Naive thymus-derived CD4-positive, alpha-beta T cell (primary cell): ENCODE measurements at regions not wholly inside any gene's neighbourhood (a gene's known extent, or its start where the extent isn't known, plus 50 kb on each side); places are given as distances from the start of the nearest gene placed in this dataset.

Source experiments
- ATAC-seq: fragments of 150-1000 bp; cut with Tn5 transposase; 2 replicates; pipeline ENCODE4 v1.10.0; 2021; ENCODE audit warnings: mild to moderate bottlenecking, moderate library complexity
- CTCF ChIA-PET: fragments of 350-600 bp; sonication (Branson Sonifier 250); formaldehyde crosslinking; loops from one replicate; lab custom pipeline; 2021; ENCODE audit warnings: antibody characterized with exemption; lab: Charles Lee
- POLR2A ChIA-PET: fragments of 350-600 bp; sonication (Branson Sonifier 250); formaldehyde crosslinking; loops from one replicate; lab custom pipeline; 2021; ENCODE audit warnings: antibody characterized with exemption, inconsistent platforms; lab: Charles Lee
- DNase-seq, 9 donors: peaks; one replicate each; pipeline versions ENCODE4 v3.0.0 to v3.0.0-alpha.2; 2020 to 2022; ENCODE audit warnings: mixed read lengths in 1 of 9
- H3K27ac ChIP-seq: one replicate; pipeline ENCODE4 v1.7.0; 2013; ENCODE audit warnings: mild to moderate bottlenecking, low read depth, low read length, moderate library complexity
- H3K27me3 ChIP-seq, 2 donors: one replicate each; pipeline ENCODE4 v1.7.0; 2013; ENCODE audit warnings: low read length in 2 of 2, mild to moderate bottlenecking in 2 of 2, moderate library complexity in 2 of 2; ENCODE audit not compliant: control insufficient read depth in 2 of 2, insufficient read depth in 2 of 2
- H3K36me3 ChIP-seq, 3 experiments: 1 replicate in 2 of 3; 2 replicates in 1 of 3; pipeline ENCODE4 v1.7.0; 2013; ENCODE audit warnings: low read length in 3 of 3, mild to moderate bottlenecking in 3 of 3, moderate library complexity in 1 of 3; ENCODE audit not compliant: insufficient read depth in 3 of 3, control insufficient read depth in 2 of 3
- H3K4me1 ChIP-seq, 2 donors: one replicate each; pipeline ENCODE4 v1.7.0; 2013; ENCODE audit warnings: low read length in 2 of 2, mild to moderate bottlenecking in 2 of 2, moderate library complexity in 1 of 2; ENCODE audit not compliant: control insufficient read depth in 2 of 2, insufficient read depth in 2 of 2
- H3K4me3 ChIP-seq: 2 replicates; pipeline ENCODE4 v1.7.0; 2013; ENCODE audit warnings: mild to moderate bottlenecking, low read length
- H3K9me3 ChIP-seq, 3 experiments: 1 replicate in 2 of 3; 2 replicates in 1 of 3; pipeline ENCODE4 v1.7.0; 2013; ENCODE audit warnings: low read length in 3 of 3; ENCODE audit not compliant: control insufficient read depth in 2 of 3
- H3K27ac Mint-ChIP-seq, 9 donors: one replicate each; pipeline ENCODE4 v1.8.0; 2020 to 2022; ENCODE audit warnings: mixed read lengths in 9 of 9, mild to moderate bottlenecking in 8 of 9, moderate library complexity in 5 of 9, inconsistent platforms in 2 of 9
- H3K27me3 Mint-ChIP-seq, 5 donors: one replicate each; pipeline ENCODE4 v1.8.0; 2021 to 2022; ENCODE audit warnings: mixed read lengths in 5 of 5, mild to moderate bottlenecking in 1 of 5
- H3K36me3 Mint-ChIP-seq, 5 donors: one replicate each; pipeline ENCODE4 v1.8.0; 2020 to 2022; ENCODE audit warnings: mixed read lengths in 5 of 5, mild to moderate bottlenecking in 3 of 5, inconsistent platforms in 1 of 5
- H3K4me1 Mint-ChIP-seq, 7 donors: one replicate each; pipeline ENCODE4 v1.8.0; 2020 to 2022; ENCODE audit warnings: mixed read lengths in 7 of 7, mild to moderate bottlenecking in 3 of 7, inconsistent platforms in 1 of 7
- H3K4me3 Mint-ChIP-seq, 10 donors: one replicate each; pipeline ENCODE4 v1.8.0; 2020 to 2022; ENCODE audit warnings: mild to moderate bottlenecking in 10 of 10, mixed read lengths in 10 of 10, moderate library complexity in 6 of 10, inconsistent platforms in 2 of 10
- H3K9me3 Mint-ChIP-seq, 11 donors: one replicate each; pipeline ENCODE4 v1.8.0; 2020 to 2022; ENCODE audit warnings: mixed read lengths in 11 of 11, mild to moderate bottlenecking in 4 of 11, inconsistent platforms in 1 of 11, moderate library complexity in 1 of 11
- intact Hi-C, 2 donors: fragments of 100-400 bp; cut with micrococcal nuclease; formaldehyde crosslinking; loops; one replicate each; pipeline ENCODE4 v1.15.1; 2023

GRCh38 chr2:13877571-13877970 is 754.9 kb upstream of the LRATD1 start:
- ChIA-PET POLR2A (no interaction called here), CTCF (no interaction called here)
- H3K36me3 Mint-ChIP-seq: no peaks in the 10 kb centered on the region
- Histone ChIP-seq H3K36me3 (no peaks in the 10 kb centered on the region), H3K27me3 (no peaks in the 10 kb centered on the region), H3K4me3 (no peak overlapping the region), H3K9me3 (no peaks in the 10 kb centered on the region), H3K4me1 (no peaks in the 10 kb centered on the region), H3K27ac (no peak overlapping the region)
- intact Hi-C loops: no loop called here
- peaks cover 0 to 5% (median 0%) of the 10 kb centered on the region in 5 donors for H3K27me3 Mint-ChIP-seq
- H3K4me1 Mint-ChIP-seq: no peaks in the 10 kb centered on the region
- ATAC-seq (no peak), DNase-seq (no peak)
- no peak overlapping the region for H3K4me3 Mint-ChIP-seq
- H3K27ac Mint-ChIP-seq: no peak overlapping the region
- peaks cover 0 to 8% (median 1%) of the 10 kb centered on the region in 11 donors for H3K9me3 Mint-ChIP-seq

- no peaks in the 10 kb centered on the region for H3K36me3 ChIP-seq
- POLR2A ChIA-PET: no interaction called here
Measured at GRCh38 chr2:13884291-13884976, 748.1 kb upstream of the LRATD1 start.

DNA sequence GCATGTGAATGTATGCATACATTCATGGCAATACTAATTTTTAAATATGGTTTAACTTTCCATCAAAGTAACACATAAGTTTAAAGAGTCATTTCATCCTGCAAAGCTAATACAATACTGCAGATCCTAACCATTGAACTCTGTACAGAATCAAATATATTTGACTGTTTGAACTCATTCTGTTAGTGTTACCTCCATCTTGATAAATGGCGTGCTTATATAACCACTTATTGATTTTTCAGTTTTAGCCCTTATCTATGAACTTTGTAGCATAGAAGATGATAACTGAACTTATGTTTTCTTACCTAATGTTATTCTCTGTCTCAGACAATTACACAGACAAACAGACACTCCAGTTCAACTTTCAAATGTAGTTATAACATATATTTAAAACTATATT is 731.0 kb upstream of the LRATD1 start:
- ChIA-PET POLR2A (no interaction called here), CTCF (interaction anchor here (0.7 kb wide), 1 partner anchor 549 kb away, joined by 3 read pairs; no protein-coding TSS in a partner anchor)
- DNase-seq (no peak), ATAC-seq (no peak)
- Mint-ChIP-seq H3K27me3 (no peaks in the 10 kb centered on the region), H3K36me3 (no peaks in the 10 kb centered on the region), H3K9me3 (peaks cover 0 to 19% (median 4%) of the 10 kb centered on the region in 11 donors), H3K27ac (no peak overlapping the region), H3K4me3 (no peak overlapping the region), H3K4me1 (peaks cover 0 to 2% (median 0%) of the 10 kb centered on the region in 7 donors)
- no peak overlapping the region for H3K4me3 ChIP-seq
- intact Hi-C loops: no loop called here
- no peaks in the 10 kb centered on the region for H3K9me3 ChIP-seq
- H3K36me3 ChIP-seq: no peaks in the 10 kb centered on the region
- no peak overlapping the region for H3K27ac ChIP-seq
- no peaks in the 10 kb centered on the region for H3K27me3 ChIP-seq
- no peaks in the 10 kb centered on the region for H3K4me1 ChIP-seq

More at GRCh38 chr2:13884291-13884976, 748.1 kb upstream of the LRATD1 start:
- Mint-ChIP-seq H3K27me3 (no peaks in the 10 kb centered on the region), H3K4me1 (no peaks in the 10 kb centered on the region), H3K4me3 (no peak overlapping the region), H3K36me3 (no peaks in the 10 kb centered on the region), H3K27ac (no peak overlapping the region), H3K9me3 (peaks cover 0 to 16% (median 0%) of the 10 kb centered on the region in 11 donors)
- CTCF ChIA-PET: no interaction called here
- ATAC-seq (no peak), DNase-seq (no peak)
- Histone ChIP-seq H3K4me3 (no peak overlapping the region), H3K9me3 (no peaks in the 10 kb centered on the region), H3K4me1 (no peaks in the 10 kb centered on the region), H3K27ac (no peak overlapping the region), H3K27me3 (no peaks in the 10 kb centered on the region)
- intact Hi-C loops: no loop called here

GRCh38 chr2:13905831-13906230 is 726.7 kb upstream of the LRATD1 start:
- H3K27me3 Mint-ChIP-seq: no peaks in the 10 kb centered on the region
- H3K27me3 ChIP-seq: no peaks in the 10 kb centered on the region
- CTCF ChIA-PET: no interaction called here
- no peak overlapping the region for H3K4me3 Mint-ChIP-seq
- H3K9me3 Mint-ChIP-seq: peaks cover 0 to 12% (median 0%) of the 10 kb centered on the region in 11 donors
- no peak for DNase-seq
- ATAC-seq: no peak
- no peaks in the 10 kb centered on the region for H3K36me3 Mint-ChIP-seq
- H3K36me3 ChIP-seq: no peaks in the 10 kb centered on the region
- H3K4me1 Mint-ChIP-seq: no peaks in the 10 kb centered on the region
- POLR2A ChIA-PET: no interaction called here
- no peak overlapping the region for H3K27ac ChIP-seq
- no peak overlapping the region for H3K4me3 ChIP-seq
- H3K27ac Mint-ChIP-seq: no peak overlapping the region
- no peaks in the 10 kb centered on the region for H3K4me1 ChIP-seq
- intact Hi-C loops: no loop called here
- no peaks in the 10 kb centered on the region for H3K9me3 ChIP-seq

DNA sequence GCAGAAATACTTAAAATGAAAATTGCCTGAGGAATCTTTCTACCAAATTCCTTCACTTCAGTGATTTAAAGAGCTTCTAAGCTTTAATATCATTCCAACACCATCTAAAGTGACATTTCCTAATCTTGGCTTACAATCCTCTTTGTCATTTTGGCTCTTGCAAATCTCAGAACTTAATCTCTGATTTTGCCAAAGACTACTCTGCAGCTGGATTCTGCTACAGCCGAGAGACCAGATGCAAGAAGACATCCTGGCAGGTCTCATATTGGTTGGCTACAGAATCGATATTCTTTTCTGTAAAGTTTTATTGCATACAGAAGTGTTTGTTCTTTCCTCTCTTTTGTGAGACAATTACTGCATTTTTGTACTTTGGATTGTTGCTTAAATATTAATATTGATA is 716.5 kb upstream of the LRATD1 start:
- DNase-seq (no peak), ATAC-seq (no peak)
- ChIA-PET CTCF (no interaction called here), POLR2A (no interaction called here)
- Mint-ChIP-seq H3K4me3 (no peak overlapping the region), H3K27ac (no peak overlapping the region), H3K4me1 (no peaks in the 10 kb centered on the region), H3K36me3 (peaks cover 0 to 4% (median 0%) of the 10 kb centered on the region in 5 donors), H3K9me3 (peaks cover 0 to 21% (median 4%) of the 10 kb centered on the region in 11 donors), H3K27me3 (no peaks in the 10 kb centered on the region)
- H3K4me3 ChIP-seq: no peak overlapping the region
- intact Hi-C loops: no loop called here
- no peaks in the 10 kb centered on the region for H3K36me3 ChIP-seq
- H3K27me3 ChIP-seq: no peaks in the 10 kb centered on the region
- H3K27ac ChIP-seq: no peak overlapping the region
- no peaks in the 10 kb centered on the region for H3K9me3 ChIP-seq
- no peaks in the 10 kb centered on the region for H3K4me1 ChIP-seq

DNA sequence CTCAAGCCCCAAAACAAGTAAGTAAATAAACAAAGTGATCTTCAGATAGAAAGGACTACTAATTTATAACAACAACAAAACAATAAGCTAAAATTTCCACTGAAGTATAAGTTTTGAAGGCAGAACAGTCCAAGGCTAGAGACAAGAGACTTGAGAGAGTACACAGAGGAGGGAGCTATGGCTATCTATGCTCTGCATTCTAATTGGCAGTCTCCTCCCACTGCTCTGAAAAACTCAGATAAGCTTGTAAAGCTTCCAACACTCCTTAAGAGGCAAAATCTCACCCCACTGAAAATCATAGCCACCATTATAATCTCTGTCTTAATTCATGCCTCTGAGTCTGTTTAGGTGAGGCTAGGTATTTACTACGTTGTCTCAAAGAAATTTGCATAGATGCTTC is 714.6 kb upstream of the LRATD1 start:
- no peak overlapping the region for H3K4me3 ChIP-seq
- ATAC-seq: no peak
- no peak overlapping the region for H3K27ac Mint-ChIP-seq
- H3K4me1 ChIP-seq: no peaks in the 10 kb centered on the region
- DNase-seq: no peak
- peaks cover 0 to 4% (median 0%) of the 10 kb centered on the region in 5 donors for H3K36me3 Mint-ChIP-seq
- no peaks in the 10 kb centered on the region for H3K4me1 Mint-ChIP-seq
- H3K9me3 Mint-ChIP-seq: peaks cover 0 to 23% (median 4%) of the 10 kb centered on the region in 11 donors
- ChIA-PET CTCF (no interaction called here), POLR2A (no interaction called here)
- H3K9me3 ChIP-seq: peaks cover 0 to 5% (median 0%) of the 10 kb centered on the region in 3 experiments
- no peaks in the 10 kb centered on the region for H3K27me3 ChIP-seq
- H3K4me3 Mint-ChIP-seq: no peak overlapping the region
- no peaks in the 10 kb centered on the region for H3K27me3 Mint-ChIP-seq
- H3K36me3 ChIP-seq: no peaks in the 10 kb centered on the region
- intact Hi-C loops: no loop called here
- H3K27ac ChIP-seq: no peak overlapping the region

DNA sequence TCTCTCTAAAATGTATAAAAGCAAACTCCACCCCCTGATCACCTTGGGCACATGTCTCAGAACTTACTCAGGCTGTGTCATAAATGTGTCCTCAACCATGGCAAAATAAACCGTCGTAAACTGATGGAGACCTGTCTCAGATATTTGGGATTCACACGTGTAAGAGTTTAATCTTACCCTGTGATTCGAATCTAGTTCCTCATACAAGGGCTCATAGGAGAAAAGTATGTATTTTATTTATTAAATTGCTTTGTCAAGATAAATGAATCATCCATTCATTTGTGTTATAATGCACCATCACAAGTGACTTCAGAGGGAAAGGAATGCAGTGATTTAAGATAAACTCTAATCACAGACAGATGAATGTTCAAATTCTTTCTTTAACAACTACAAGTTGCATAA is 712.5 kb upstream of the LRATD1 start:
- Histone ChIP-seq H3K9me3 (peaks cover 0 to 9% (median 0%) of the 10 kb centered on the region in 3 experiments), H3K4me3 (no peak overlapping the region), H3K36me3 (no peaks in the 10 kb centered on the region), H3K27ac (no peak overlapping the region), H3K4me1 (no peaks in the 10 kb centered on the region), H3K27me3 (no peaks in the 10 kb centered on the region)
- Mint-ChIP-seq H3K4me1 (no peaks in the 10 kb centered on the region), H3K9me3 (peaks cover 3 to 36% (median 10%) of the 10 kb centered on the region in 11 donors), H3K4me3 (no peak overlapping the region), H3K36me3 (peaks cover 0 to 4% (median 0%) of the 10 kb centered on the region in 5 donors), H3K27me3 (no peaks in the 10 kb centered on the region), H3K27ac (no peak overlapping the region)
- no peak for ATAC-seq
- POLR2A ChIA-PET: no interaction called here
- DNase-seq: no peak
- CTCF ChIA-PET: no interaction called here
- intact Hi-C loops: no loop called here
